Caki2 (cell line): ENCODE measurements at regions not wholly inside any gene's neighbourhood (a gene's known extent, or its start where the extent isn't known, plus 50 kb on each side); places are given as distances from the start of the nearest gene placed in this dataset.
"Not testable (repeated sequence)": the region's sequence is repeated elsewhere in the genome, so short reads cannot be mapped to it uniquely, and the experiment has no call there.

ENCODE experiments used
- DNase-seq: peaks from one replicate; pipeline ENCODE4 v3.0.0-alpha.2; 2015; ENCODE audit warnings: low read depth
- in situ Hi-C: cut with HindIII; loops from 2 replicates; pipeline ENCODE4 v1.10.0; 2016; ENCODE audit warnings: low sequenced_read_pairs, low pct_unique_long_range_greater_than_20kb, mixed read lengths

GRCh38 chr12:56872366-56872765 is 61.8 kb downstream of the SDR9C7 start:
- in situ Hi-C loops: no loop called here
- DNase-seq: no peak

GRCh38 chr12:56867216-56867615 is 67.0 kb downstream of the SDR9C7 start:
- in situ Hi-C loops: no loop called here
- DNase-seq: no peak

DNA sequence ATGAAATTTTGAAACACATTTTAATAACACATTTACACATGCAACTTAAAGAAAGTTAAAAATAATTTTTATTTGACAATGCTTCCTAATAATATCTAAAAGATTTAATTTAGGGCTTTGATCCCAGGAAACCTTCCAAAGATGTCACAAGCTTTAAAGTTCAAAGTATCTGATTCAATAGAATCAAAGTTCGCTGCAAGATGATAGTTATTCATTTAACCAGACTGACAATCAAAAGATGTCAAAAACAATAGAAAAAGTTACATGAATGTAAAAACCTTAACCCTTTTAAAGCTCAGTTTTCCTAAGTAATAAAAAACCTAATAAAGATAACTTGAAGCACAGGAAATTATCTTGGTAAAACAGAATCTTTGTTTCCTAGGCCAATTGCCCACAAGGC is 67.7 kb downstream of the SDR9C7 start:
- DNase-seq: no peak
- in situ Hi-C loops: no loop called here

GRCh38 chr12:56864318-56864717 is 69.9 kb downstream of the SDR9C7 start:
- in situ Hi-C loops: no loop called here
- DNase-seq: no peak

GRCh38 chr12:56863789-56864188 is 70.4 kb downstream of the SDR9C7 start:
- in situ Hi-C loops: no loop called here
- DNase-seq: peak; percentile 14

- in situ Hi-C loops: no loop called here
- no peak for DNase-seq
These were observed 71.9 kb downstream of the SDR9C7 start for GRCh38 chr12:56862264-56862663.

DNA sequence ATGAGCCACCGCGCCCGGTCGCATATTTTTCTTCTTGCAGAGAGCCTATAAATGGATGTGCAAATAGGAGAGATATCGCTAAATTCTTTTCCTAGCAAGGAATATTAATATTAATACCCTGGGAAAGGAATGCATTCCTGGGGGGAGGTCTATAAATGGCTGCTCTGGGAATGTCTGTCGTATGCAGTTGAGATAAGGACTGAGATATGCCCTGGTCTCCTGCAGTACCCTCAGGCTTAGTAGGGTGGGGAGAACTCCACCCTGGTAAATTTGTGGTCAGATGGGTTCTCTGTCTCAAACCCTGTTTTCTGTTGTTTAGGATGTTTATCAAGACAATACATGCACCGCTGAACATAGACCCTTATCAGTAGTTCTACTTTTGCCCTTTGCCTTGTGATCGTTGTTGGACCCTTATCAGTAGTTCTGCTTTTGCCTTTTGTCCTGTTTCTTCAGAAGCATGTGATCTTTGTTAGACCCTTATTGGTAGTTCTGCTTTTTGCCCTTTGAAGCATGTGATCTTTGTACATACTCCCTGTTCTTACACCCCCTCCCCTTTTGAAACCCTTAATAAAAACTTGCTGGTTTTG is 80.7 kb downstream of the SDR9C7 start:
- DNase-seq, in situ Hi-C loops: not testable (repeated sequence)

DNA sequence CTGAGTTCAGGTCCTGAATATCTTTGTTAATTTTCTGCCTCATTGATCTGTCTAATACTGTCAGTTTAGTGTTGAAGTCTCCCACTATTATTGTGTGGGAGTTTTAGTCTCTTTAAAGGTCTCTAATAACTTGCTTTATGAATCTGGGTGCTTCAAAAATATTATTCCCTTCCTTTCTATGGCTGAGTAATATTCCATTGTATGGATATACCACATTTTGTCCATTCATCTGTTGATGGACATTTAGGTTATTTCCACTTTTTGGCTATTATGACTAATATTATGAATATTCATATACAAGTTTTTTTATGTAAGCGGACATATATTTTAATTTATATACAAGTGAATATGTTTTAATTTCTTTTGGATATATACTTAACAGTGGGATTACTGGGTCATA is 82.7 kb downstream of the SDR9C7 start:
- in situ Hi-C loops: no loop called here
- no peak for DNase-seq

DNA sequence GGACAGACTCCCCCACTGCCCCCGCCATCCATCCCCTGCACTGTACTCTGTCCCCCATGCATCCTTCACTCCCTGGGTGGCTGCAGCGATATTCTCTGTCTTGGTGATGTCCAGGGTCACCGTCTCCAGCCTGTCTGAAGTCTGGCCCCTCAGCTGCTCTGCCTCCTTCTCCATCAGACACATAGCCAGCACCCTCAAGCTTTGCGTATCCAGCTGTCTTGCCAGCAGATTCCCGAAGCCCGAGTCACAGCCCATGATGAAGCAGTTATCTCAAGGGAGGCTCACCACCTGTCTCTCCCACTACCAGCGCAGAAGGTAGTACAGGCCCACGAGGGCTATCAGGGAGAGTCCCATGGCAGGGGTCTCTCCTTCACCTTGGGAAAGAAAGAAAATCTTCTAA is 77.8 kb downstream of the HSD17B6 start:
- in situ Hi-C loops: no loop called here
- DNase-seq: peak; percentile 37

- in situ Hi-C loops: no loop called here
- peak; percentile 17 for DNase-seq
These were observed 76.8 kb downstream of the HSD17B6 start for GRCh38 chr12:56839915-56840325.

DNA sequence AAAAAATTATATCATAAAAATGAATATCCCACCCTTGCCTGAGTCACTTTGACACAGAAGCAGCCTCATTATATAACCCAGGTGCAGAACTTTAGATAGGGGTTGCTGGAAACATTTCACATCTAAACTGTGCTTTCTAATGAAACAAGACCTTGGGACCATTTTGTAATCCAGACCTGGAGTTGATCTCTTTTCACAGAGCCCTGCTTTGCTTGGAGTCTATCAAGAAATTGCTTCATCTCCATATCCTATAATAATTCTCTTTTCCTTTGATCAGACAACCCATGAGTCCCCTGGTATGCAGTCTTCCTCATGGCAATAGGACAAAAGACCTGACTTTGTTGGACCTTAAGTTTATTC is 76.3 kb downstream of the HSD17B6 start:
- no peak for DNase-seq
- in situ Hi-C loops: no loop called here

DNA sequence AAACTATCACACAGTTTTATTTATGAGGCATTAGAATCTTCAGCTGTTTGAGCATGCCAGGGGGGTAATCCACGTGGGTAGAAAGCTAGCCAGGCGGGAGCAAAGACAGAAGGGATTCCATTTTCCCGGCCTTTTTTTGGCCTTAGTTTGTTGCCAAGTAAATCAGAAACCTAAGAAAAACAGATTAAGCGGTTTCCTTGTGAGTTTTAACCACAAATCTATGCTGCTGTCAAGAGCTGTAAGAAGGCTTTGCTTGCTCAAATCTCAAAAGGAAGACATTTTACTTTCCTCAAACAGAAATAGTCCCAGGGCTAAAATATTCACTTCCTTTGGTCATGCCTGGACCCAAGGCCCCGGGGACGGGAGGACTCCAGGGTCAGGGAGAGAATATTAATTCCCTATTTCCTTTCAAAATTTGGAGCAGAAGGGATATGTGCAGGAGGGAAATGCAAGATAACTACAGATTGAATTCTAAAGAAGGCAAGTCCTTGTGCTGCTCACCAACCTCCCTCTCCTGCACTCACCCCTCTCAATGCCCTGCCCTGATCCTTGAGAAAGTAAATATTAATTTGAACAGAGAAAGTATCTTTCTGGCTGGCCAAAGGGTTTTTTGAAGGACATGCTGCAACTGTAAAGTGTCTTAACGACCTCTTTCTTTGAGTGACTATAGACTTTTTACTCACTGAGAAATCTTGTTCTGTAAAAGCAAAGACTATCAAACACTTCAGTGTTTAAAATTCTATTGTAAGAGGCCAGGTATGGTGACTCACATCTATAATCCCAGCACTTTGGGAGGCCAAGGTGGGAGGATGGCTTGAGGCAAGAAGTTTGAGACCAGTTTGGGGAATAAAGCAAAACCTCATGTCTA is 75.7 kb downstream of the HSD17B6 start:
- in situ Hi-C loops: no loop called here
- DNase-seq: no peak
